ENCODE measurements at regions not wholly inside any gene's neighbourhood (a gene's known extent, or its start where the extent isn't known, plus 50 kb on each side); places are given as distances from the start of the nearest gene placed in this dataset.

GRCh38 chr9:28941856-28942255, 1368.6 kb upstream of the C9orf72 start:
- TF ChIP-seq CTCF (IDR thresholded peaks at IDR 0.05 in 2 of 3, conservative IDR thresholded peaks at IDR 0.05 in 1 of 3; ENCODE audit: control insufficient read depth in 2 of 3, extremely low read depth in 1 of 3, insufficient read depth in 1 of 3, low read depth in 3 of 3, low read length in 3 of 3) (no peak), EZH2 (IDR thresholded peaks at IDR 0.05; ENCODE audit: borderline replicate concordance, control insufficient read depth, low read depth, low read length) (no peak), RAD21 (IDR thresholded peaks at IDR 0.05; ENCODE audit: insufficient read depth, low read depth, low read length) (no peak), CREM (IDR thresholded peaks at IDR 0.05; ENCODE audit: low read depth) (no peak), CBFB (IDR thresholded peaks at IDR 0.05; ENCODE audit: low read depth) (no peak), IRF3 (IDR thresholded peaks at IDR 0.05) (no peak), TCF7 (IDR thresholded peaks at IDR 0.05; ENCODE audit: borderline replicate concordance) (no peak), TAF1 (IDR thresholded peaks at IDR 0.05; ENCODE audit: borderline replicate concordance, low read depth, low read length) (no peak), POU2F2 (IDR thresholded peaks at IDR 0.05; ENCODE audit: borderline replicate concordance, low read depth, low read length) (no peak), NFYB (IDR thresholded peaks at IDR 0.05; ENCODE audit: insufficient read depth, low read depth, low read length) (no peak), PRDM15 (CRISPR knock-in tag; IDR thresholded peaks at IDR 0.05) (no peak)
